ENCODE measurements at regions not wholly inside any gene's neighbourhood (a gene's known extent, or its start where the extent isn't known, plus 50 kb on each side); places are given as distances from the start of the nearest gene placed in this dataset.

GRCh38 chr7:106482091-106482490 lies 178.9 kb downstream of the CCDC71L start:
- ATAC-seq (no peak), DNase-seq (no peak)
- Histone ChIP-seq H3K27me3 (no peaks in the 10 kb centered on the region), H3K36me3 (replicated peaks in 1 of 2; ENCODE audit: insufficient read depth in 1 of 2, low read depth in 2 of 2) (no peaks in the 10 kb centered on the region), H3K4me3 (no peak overlapping the region), H3K4me1 (peaks cover 33% of the 10 kb centered on the region), H3K27ac (no peak overlapping the region), H3K9me3 (no peaks in the 10 kb centered on the region)
- intact Hi-C loops (cut with DNase I), result no loop called here
- WGBS, 2 donors, result 90 to 99% methylated on average over 4 of the region's 4 CpGs
- no peak for TF ChIP-seq POLR2A (IDR thresholded peaks at IDR 0.05)
- TF ChIP-seq, protein P1, sequence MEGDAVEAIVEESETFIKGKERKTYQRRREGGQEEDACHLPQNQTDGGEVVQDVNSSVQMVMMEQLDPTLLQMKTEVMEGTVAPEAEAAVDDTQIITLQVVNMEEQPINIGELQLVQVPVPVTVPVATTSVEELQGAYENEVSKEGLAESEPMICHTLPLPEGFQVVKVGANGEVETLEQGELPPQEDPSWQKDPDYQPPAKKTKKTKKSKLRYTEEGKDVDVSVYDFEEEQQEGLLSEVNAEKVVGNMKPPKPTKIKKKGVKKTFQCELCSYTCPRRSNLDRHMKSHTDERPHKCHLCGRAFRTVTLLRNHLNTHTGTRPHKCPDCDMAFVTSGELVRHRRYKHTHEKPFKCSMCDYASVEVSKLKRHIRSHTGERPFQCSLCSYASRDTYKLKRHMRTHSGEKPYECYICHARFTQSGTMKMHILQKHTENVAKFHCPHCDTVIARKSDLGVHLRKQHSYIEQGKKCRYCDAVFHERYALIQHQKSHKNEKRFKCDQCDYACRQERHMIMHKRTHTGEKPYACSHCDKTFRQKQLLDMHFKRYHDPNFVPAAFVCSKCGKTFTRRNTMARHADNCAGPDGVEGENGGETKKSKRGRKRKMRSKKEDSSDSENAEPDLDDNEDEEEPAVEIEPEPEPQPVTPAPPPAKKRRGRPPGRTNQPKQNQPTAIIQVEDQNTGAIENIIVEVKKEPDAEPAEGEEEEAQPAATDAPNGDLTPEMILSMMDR (IDR thresholded peaks at IDR 0.05), result no peak

DNA sequence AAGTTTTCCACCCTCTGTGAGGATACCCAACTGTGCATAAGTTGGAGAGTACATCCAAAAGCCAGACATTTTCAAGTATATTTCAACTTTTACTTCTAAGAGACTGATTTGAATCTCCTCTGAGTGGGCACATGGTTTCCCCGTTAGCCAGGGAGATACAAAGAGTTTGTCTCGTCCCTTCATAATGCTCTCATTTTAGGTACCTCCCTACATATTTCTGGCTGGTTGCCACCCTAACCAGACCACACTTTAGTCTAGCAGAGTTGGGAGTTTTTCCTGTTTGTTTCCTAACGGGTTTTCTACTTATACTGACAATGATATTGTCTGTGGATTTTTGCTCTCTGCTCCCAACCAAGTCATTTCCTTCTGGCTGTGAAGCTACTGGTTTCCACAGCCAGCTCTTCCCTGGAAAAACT lies 180.3 kb downstream of the CCDC71L start:
- DNase-seq (no peak), ATAC-seq (no peak)
- Histone ChIP-seq H3K27me3 (no peaks in the 10 kb centered on the region), H3K4me1 (peaks cover 29% of the 10 kb centered on the region), H3K36me3 (replicated peaks in 1 of 2; ENCODE audit: insufficient read depth in 1 of 2, low read depth in 2 of 2) (no peaks in the 10 kb centered on the region), H3K27ac (peak overlapping the region in 1 of 4 donors; percentile 16), H3K4me3 (no peak overlapping the region), H3K9me3 (no peaks in the 10 kb centered on the region)
- TF ChIP-seq, protein P1 (IDR thresholded peaks at IDR 0.05), result no peak
- no peak for TF ChIP-seq POLR2A (IDR thresholded peaks at IDR 0.05)
- intact Hi-C loops (cut with DNase I), result no loop called here
- 51 to 52% methylated on average over 3 of the region's 3 CpGs for WGBS, 2 donors

DNA sequence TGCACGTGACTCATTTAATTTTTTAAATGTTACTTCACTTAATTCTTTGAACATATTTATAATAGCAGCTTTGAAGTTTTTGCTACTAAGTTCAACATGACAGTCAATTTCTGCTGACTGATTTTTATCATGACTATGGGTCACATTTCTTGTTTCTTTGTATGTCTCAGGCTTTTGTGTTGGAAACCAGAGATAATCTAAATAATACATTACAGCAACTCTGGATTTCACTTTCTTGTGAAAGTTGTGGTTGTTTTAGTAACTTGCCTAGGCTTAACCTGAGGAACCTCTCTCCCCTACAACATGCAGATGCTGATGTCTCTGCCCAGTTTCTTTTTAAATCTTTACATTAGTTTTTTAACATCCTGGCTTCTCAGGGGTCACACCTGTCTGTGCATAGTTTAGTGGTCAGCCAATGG lies 180.8 kb downstream of the CCDC71L start:
- ATAC-seq (no peak), DNase-seq (no peak)
- intact Hi-C loops (cut with DNase I), result no loop called here
- no peak for TF ChIP-seq POLR2A (IDR thresholded peaks at IDR 0.05)
- TF ChIP-seq, protein P1 (IDR thresholded peaks at IDR 0.05), result no peak
- Histone ChIP-seq H3K27ac (no peak overlapping the region), H3K4me3 (no peak overlapping the region), H3K9me3 (no peaks in the 10 kb centered on the region), H3K4me1 (peaks cover 25% of the 10 kb centered on the region), H3K36me3 (replicated peaks in 1 of 2; ENCODE audit: insufficient read depth in 1 of 2, low read depth in 2 of 2) (no peaks in the 10 kb centered on the region), H3K27me3 (no peaks in the 10 kb centered on the region)
- WGBS, 2 donors, result 79% methylated on average over 1 of the region's 1 CpG

GRCh38 chr7:106476751-106477150 lies 184.2 kb downstream of the CCDC71L start:
- H3K27ac ChIP-seq, result no peak overlapping the region
- H3K27me3 ChIP-seq, result no peaks in the 10 kb centered on the region
- H3K4me3 ChIP-seq, result no peak overlapping the region
- ATAC-seq, result no peak
- intact Hi-C loops (cut with DNase I), result no loop called here
- no peak for DNase-seq
- 64 to 68% methylated on average over 2 of the region's 2 CpGs for WGBS, 2 donors
- no peaks in the 10 kb centered on the region for H3K9me3 ChIP-seq
- no peaks in the 10 kb centered on the region for H3K36me3 ChIP-seq (replicated peaks in 1 of 2; ENCODE audit: insufficient read depth in 1 of 2, low read depth in 2 of 2)
- TF ChIP-seq POLR2A (IDR thresholded peaks at IDR 0.05), result no peak
- TF ChIP-seq, protein P1 (IDR thresholded peaks at IDR 0.05), result no peak
- peaks cover 10% of the 10 kb centered on the region for H3K4me1 ChIP-seq

GRCh38 chr7:106472741-106473140 lies 188.0 kb upstream of the NAMPT start:
- H3K4me3 ChIP-seq, result no peak overlapping the region
- ATAC-seq (no peak), DNase-seq (no peak)
- WGBS, 2 donors, result 66 to 68% methylated on average over 3 of the region's 3 CpGs
- intact Hi-C loops (cut with DNase I), result no loop called here
- TF ChIP-seq, protein P1 (IDR thresholded peaks at IDR 0.05), result no peak
- TF ChIP-seq POLR2A (IDR thresholded peaks at IDR 0.05), result no peak
- H3K27me3 ChIP-seq, result no peaks in the 10 kb centered on the region
- no peaks in the 10 kb centered on the region for H3K9me3 ChIP-seq
- H3K4me1 ChIP-seq, result no peaks in the 10 kb centered on the region
- no peak overlapping the region for H3K27ac ChIP-seq
- no peaks in the 10 kb centered on the region for H3K36me3 ChIP-seq (replicated peaks in 1 of 2; ENCODE audit: insufficient read depth in 1 of 2, low read depth in 2 of 2)

Measured in body of pancreas (tissue), 4 donors.